ENCODE measurements at regions not wholly inside any gene's neighbourhood (a gene's known extent, or its start where the extent isn't known, plus 50 kb on each side); places are given as distances from the start of the nearest gene placed in this dataset.
"Not testable (repeated sequence)": the region's sequence is repeated elsewhere in the genome, so short reads cannot be mapped to it uniquely, and the experiment has no call there.

DNA sequence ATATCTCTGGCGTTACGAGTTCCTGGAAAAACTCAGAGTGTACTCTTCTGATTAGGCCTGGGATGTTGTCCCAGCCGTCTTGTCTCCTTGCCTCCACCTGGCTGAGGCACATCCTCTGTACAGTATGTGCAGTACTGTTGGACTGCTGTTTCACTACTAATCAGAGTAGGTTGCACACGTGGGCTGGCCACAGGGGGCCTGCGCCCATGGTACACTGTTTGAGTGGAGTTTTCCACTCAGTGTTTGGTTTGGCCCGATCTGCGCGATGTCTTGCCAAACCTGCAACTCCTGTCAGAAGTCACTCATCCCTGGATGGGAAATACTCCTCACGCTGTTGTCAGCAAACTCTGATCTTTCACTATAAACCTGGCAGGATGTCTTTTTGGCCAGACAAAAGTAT is 189.6 kb upstream of the CSNK1A1L start:
- DNase-seq, result no peak
- H3K4me3 ChIP-seq (ENCODE audit: insufficient read depth, low read depth, low read length), result no peak overlapping the region

DNA sequence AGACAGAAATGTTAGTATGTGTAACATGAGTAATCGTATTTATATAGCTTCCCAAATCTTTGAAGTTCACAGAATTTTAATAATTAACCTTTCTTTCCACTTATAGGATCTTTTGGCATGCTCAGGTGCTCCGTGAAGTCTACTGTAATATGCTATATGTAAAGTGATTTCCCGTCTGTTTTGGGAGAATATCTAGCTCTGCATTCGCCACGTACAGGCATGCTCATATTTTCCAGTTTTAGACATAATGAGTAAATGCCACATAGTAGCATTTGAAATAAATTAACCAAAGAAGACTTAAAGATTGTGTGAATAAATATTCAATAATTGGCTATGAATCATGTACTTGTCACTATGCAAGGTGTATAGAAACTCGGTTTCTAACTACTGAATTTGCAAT is 189.0 kb upstream of the CSNK1A1L start:
- Histone ChIP-seq H3K27me3 (ENCODE audit: control insufficient read depth, insufficient read depth, low read length) (no peaks in the 10 kb centered on the region), H3K36me3 (replicated peaks; ENCODE audit: control insufficient read depth, insufficient read depth, low read length) (no peaks in the 10 kb centered on the region), H3K4me3 (ENCODE audit: insufficient read depth, low read depth, low read length) (no peak overlapping the region)
- DNase-seq, result no peak

More for the DNA sequence above, 189.6 kb upstream of the CSNK1A1L start:
- Histone ChIP-seq H3K27me3 (ENCODE audit: control insufficient read depth, insufficient read depth, low read length) (no peaks in the 10 kb centered on the region), H3K36me3 (replicated peaks; ENCODE audit: control insufficient read depth, insufficient read depth, low read length) (no peaks in the 10 kb centered on the region)

DNA sequence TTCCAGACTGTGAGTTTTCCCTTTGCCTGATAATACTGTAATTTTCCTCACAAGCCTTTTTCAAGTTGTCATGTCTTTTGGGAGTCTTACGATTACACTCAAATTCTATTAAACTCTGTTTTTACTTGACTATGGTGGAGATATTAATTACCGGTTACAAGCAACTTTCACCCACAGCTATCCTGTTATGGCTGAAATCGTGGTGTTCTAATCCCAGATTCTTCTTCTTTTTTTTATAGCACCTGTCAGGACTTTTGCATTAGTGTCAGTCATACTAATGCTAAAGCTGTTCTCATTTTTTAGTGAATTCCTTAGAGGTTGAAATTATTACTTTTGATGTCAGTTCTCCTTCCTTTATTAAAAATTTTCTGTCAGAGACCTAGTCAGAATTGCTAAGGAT is 187.8 kb upstream of the CSNK1A1L start:
- Histone ChIP-seq H3K36me3 (replicated peaks; ENCODE audit: control insufficient read depth, insufficient read depth, low read length) (no peaks in the 10 kb centered on the region), H3K27me3 (ENCODE audit: control insufficient read depth, insufficient read depth, low read length) (no peaks in the 10 kb centered on the region), H3K4me3 (ENCODE audit: insufficient read depth, low read depth, low read length) (no peak overlapping the region)
- DNase-seq, result no peak

DNA sequence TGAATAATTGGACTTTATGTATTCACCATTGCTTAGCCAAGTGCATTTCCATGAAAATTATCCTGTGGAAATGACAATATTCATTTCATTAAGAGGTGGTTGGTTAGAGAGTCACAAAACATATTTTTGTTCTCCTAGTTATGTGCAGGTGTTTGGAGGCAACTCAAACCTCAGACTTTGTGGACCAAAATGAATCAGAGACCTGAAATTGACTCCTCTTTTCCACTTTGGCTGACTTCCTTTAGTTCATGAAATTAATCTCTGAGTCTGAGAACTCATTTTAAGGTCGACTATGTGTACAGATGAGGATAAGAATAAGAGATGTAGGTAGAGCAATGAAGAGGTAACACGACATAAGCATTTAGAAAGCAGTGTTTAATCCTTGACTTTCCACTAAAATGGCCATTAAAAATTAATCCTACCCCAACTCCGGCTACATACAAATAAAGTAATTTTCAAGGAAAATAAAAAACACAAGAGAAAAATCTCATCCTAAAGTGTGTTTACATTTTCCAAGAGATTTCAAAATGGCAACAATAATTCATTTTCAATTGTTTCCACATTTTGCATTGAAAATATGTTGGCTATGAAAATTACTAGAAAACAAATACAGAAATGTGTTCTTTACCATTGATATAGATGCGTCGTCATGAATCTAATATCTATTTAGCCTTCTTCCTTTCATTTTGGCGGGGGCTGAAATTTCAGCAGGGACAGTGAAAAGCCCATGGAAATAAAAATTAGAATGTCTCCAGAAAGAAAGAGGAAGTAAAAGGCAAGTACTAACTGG is 185.4 kb upstream of the CSNK1A1L start:
- H3K36me3 ChIP-seq (replicated peaks; ENCODE audit: control insufficient read depth, insufficient read depth, low read length), result no peaks in the 10 kb centered on the region
- no peak for DNase-seq
- H3K4me3 ChIP-seq (ENCODE audit: insufficient read depth, low read depth, low read length), result no peak overlapping the region
- no peaks in the 10 kb centered on the region for H3K27me3 ChIP-seq (ENCODE audit: control insufficient read depth, insufficient read depth, low read length)

DNA sequence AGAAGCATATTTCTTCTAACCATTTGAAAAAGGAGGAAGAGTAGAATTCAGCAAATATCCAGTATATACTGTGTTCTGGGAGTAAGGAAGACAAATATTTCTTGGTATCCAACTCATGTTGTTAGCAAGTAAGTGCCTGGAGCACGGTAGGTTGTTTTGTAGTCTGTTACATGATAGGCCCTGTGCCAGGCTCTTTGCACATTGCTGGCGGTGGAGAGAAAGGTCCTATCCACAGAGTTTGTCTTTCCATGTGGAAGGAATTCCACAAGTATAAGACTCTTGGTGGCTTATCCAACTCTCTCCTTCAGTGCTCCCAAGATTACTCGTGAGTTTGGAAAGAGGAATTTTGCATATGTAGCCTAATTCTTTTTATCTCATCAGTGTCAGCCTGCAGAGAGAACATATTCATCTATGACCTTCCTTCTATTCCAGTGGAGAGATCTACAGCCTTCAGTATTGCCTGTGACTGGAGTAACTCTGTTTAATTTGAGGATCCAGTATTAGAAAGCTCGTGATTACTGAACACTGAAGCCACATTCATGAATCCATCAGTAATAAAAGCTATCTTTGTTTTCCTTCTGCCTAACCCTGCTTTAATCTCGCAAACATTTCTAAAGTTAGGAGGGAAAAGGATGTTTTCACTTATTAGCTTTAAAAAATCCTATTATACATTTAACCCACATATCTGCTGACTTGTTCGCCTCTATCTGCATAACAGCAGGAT is 183.9 kb upstream of the CSNK1A1L start:
- Histone ChIP-seq H3K4me3 (ENCODE audit: insufficient read depth, low read depth, low read length) (no peak overlapping the region), H3K36me3 (replicated peaks; ENCODE audit: control insufficient read depth, insufficient read depth, low read length) (no peaks in the 10 kb centered on the region), H3K27me3 (ENCODE audit: control insufficient read depth, insufficient read depth, low read length) (no peaks in the 10 kb centered on the region)
- no peak for DNase-seq

DNA sequence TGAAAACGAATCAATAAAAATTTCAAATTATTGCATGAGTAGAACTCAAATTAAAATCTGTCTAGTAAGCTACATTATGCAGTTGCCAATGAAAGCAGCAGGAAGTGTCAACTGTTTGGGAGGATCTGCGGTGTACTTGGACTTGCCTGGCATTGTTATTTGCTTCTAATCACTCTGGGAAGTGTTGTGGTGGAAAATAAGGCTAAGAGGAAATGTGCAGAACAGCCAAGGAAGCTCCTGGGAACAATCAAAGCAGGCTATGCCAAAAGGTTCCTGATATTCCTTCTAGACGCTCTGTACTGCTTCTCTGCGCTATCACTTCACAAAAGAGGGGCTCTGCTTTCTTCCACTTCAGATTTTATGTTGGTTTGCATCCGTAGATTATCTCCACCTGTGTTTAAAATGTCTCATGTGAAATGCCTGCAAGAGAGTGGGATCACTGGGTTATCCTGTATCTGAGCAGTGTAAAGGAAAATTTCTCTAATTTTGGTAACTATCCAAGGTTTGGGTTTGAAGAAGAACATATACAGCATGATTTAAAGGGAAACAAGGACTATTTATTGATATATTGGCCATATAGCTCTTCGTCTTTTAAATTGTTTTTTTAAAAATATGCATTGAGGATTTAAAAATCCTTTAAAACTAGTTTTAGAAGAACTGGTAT is 182.7 kb upstream of the CSNK1A1L start:
- no peaks in the 10 kb centered on the region for H3K36me3 ChIP-seq (replicated peaks; ENCODE audit: control insufficient read depth, insufficient read depth, low read length)
- no peak for DNase-seq
- no peaks in the 10 kb centered on the region for H3K27me3 ChIP-seq (ENCODE audit: control insufficient read depth, insufficient read depth, low read length)
- H3K4me3 ChIP-seq (ENCODE audit: insufficient read depth, low read depth, low read length), result no peak overlapping the region

DNA sequence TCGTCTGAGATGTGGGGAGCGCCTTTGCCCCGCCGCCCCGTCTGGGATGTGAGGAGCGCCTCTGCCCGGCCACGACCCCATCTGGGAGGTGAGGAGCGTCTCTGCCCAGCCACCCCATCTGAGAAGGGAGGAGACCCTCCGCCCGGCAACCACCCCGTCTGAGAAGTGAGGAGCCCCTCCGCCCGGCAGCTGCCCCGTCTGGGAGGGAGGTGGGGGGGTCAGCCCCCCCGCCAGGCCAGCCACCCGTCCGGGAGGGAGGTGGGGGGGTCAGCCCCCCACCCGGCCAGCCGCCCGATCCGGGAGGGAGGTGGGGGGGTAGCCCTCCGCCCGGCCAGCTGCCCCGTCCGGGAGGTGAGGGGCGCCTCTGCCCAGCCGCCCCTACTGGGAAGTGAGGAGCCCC is 174.8 kb upstream of the CSNK1A1L start:
- DNase-seq; H3K4me3 ChIP-seq (ENCODE audit: insufficient read depth, low read depth, low read length); H3K36me3 ChIP-seq (replicated peaks; ENCODE audit: control insufficient read depth, insufficient read depth, low read length); H3K27me3 ChIP-seq (ENCODE audit: control insufficient read depth, insufficient read depth, low read length): not testable (repeated sequence)

DNA sequence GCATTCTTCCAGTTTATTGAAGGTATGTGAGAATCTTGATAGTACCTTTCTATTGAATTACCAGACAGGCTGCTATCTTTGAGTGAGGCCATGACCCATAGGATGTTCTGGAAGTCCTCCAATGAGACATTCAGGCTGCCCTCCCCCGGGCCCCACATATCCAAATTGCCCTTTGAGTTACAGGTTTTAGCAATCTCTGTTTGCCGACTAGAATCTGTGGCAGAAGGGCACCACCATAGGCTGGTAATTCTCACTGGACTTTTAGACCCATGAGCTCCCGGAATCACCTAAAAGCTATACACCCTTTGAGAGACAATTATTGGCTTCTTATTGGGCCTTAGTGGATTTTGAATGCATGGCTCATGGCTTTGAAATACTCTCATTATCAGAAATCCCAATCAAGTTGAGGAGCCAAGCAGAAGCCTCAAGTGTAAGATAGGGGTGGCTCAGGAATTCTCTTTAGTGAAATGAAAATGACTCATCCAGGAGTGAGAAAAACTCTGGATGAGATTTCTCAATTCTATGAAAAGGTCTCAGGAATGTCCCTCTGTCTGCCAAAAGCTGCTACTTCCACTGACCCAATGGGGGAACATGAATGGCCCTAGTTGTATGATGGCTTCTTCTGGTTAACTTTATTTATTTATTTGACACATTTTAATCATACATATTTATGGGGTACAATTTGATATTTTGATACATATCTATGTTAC is 172.1 kb upstream of the CSNK1A1L start:
- no peaks in the 10 kb centered on the region for H3K36me3 ChIP-seq (replicated peaks; ENCODE audit: control insufficient read depth, insufficient read depth, low read length)
- H3K4me3 ChIP-seq (ENCODE audit: insufficient read depth, low read depth, low read length), result no peak overlapping the region
- DNase-seq, result no peak
- H3K27me3 ChIP-seq (ENCODE audit: control insufficient read depth, insufficient read depth, low read length), result no peaks in the 10 kb centered on the region

DNA sequence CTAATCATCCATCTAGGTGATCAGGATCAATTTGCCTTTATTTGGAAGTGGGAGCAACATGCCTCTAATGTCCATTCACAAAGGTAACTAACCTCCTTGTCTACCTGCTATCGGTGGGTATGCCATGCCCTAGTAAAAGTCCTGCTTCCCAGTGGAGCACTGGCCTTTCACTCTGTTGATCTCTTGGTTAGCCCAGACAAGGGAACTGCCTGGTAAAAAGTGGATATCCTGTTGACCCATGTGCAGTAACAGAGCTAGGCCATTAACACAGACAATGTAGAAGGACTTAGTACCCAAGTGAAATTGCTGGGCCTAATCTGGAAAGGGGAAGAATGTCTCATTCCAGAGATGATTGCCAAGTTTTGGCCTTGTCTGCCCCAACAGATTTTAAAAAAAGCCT is 171.5 kb upstream of the CSNK1A1L start:
- DNase-seq, result no peak
- Histone ChIP-seq H3K27me3 (ENCODE audit: control insufficient read depth, insufficient read depth, low read length) (no peaks in the 10 kb centered on the region), H3K4me3 (ENCODE audit: insufficient read depth, low read depth, low read length) (no peak overlapping the region), H3K36me3 (replicated peaks; ENCODE audit: control insufficient read depth, insufficient read depth, low read length) (no peaks in the 10 kb centered on the region)

DNA sequence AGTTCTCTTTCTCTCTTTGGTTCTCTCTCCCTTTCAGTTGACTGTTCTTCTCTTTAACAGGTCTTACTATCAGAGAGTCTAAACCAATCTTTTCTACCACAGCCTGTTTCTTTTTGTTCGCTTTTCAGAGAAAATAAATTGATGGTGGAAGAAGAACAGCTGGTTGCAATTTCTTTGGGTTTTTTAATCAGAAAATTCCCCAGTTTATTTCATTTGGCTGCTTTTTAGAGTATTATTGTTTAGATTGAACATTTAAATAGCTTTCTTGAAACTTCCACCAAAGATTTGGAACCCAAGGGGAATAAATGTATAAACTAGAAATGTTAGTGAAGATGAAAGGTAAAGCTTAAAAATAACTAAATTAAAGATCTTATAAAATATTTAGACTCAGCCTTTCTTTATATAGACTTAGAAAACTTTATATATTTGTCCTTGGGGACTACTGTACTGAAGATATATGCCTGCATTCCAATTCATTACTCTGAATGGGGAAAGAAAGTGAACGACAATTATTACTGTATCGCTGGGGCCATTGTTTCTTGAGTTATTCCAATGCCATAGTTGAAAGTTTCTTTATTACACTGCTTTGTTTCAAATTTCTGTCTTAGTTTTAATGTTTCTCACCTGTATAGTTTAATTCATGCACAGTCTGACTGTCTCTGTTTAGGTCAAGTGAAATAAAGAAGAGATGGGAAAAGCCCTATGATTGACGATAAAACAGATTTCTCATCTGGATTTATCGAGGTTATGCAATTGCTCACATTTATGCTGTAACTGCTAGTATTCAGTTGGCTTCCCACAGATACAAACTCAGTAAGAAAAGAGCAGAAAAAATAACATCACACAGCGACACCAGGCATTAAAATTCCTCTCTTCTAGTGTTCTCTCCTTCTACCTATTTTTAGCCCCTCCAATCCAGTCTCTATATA is 169.4 kb upstream of the CSNK1A1L start:
- Histone ChIP-seq H3K27me3 (ENCODE audit: control insufficient read depth, insufficient read depth, low read length) (no peaks in the 10 kb centered on the region), H3K4me3 (ENCODE audit: insufficient read depth, low read depth, low read length) (no peak overlapping the region), H3K36me3 (replicated peaks; ENCODE audit: control insufficient read depth, insufficient read depth, low read length) (no peaks in the 10 kb centered on the region)
- no peak for DNase-seq

DNA sequence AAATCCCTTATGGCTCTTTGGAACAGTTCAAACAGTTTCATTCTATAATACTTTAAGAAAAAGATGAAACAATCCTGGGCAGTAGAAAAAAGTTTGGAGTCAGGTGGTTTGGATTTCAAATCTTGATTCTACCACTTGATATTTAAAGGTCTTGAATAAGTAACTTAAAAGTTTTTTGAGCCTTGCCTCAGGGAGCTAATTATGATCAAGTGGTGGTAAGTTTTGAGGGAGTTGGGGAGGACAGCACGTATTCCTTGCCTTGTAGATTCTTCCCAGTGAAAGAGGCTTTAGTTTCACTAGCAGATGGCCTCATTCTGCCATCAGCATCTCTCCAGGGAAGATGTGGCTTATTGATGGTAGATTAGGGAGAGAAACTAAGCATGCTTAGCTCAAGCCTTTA is 168.4 kb upstream of the CSNK1A1L start:
- no peak overlapping the region for H3K4me3 ChIP-seq (ENCODE audit: insufficient read depth, low read depth, low read length)
- no peak for DNase-seq
- H3K36me3 ChIP-seq (replicated peaks; ENCODE audit: control insufficient read depth, insufficient read depth, low read length), result no peaks in the 10 kb centered on the region
- no peaks in the 10 kb centered on the region for H3K27me3 ChIP-seq (ENCODE audit: control insufficient read depth, insufficient read depth, low read length)

DNA sequence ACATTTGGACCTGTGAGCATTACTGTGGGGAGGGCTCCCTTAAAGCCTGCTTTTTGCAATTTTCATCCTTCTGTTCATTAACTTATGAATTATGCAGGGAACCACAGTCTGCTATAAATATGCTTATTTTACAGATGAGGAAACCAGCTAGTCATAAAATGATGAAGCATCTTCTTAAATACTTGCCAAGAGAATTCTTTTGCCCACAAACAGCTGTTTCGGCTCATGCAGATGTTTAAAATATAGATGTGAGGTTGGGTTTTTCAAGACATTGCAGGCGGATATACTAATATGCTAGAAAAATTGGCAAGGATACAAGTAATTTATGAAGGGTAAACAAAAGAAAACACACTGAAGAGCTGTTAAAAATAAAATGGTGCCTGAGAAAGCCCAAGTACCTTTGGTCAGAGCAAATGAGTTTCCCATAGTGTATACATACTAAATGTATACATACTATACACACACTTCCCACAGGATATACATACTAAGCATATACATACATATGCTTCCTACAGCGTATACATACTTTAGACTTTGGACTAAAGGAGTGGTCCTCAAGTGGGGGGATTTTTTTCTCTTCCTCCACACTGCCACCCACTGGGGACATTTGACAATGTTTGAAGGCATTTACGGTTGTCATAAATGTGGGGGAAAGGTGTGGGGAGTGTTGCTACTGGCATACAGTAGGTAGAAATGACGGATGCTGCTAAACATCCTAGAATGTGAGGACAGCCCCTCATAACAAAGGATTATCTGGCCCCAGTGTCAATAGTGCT is 164.9 kb upstream of the CSNK1A1L start:
- Histone ChIP-seq H3K27me3 (ENCODE audit: control insufficient read depth, insufficient read depth, low read length) (no peaks in the 10 kb centered on the region), H3K4me3 (ENCODE audit: insufficient read depth, low read depth, low read length) (no peak overlapping the region), H3K36me3 (replicated peaks; ENCODE audit: control insufficient read depth, insufficient read depth, low read length) (no peaks in the 10 kb centered on the region)
- peak; percentile 7 for DNase-seq

DNA sequence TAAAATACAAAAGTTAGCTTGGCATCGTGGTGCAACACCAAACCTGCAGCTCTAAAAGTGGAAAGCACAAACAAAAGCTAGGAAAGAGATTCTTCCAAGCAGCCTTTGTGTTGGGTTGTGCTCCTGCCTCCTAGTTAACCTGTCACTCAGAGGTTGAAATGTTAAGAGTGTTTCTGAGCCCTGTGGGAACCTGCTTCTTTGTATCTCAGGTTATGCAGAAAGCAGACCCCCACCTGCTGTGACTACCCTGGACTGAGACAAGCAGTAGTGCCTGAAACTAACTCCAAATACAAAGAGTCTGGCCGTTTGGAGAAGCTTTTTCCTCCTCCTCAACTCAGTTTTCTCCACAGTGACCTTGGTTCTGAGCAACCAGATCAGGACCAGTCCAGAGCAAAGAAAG is 158.4 kb upstream of the CSNK1A1L start:
- no peaks in the 10 kb centered on the region for H3K36me3 ChIP-seq (replicated peaks; ENCODE audit: control insufficient read depth, insufficient read depth, low read length)
- DNase-seq, result peak; percentile 9
- no peaks in the 10 kb centered on the region for H3K27me3 ChIP-seq (ENCODE audit: control insufficient read depth, insufficient read depth, low read length)
- H3K4me3 ChIP-seq (ENCODE audit: insufficient read depth, low read depth, low read length), result no peak overlapping the region
